ENCODE measurements at regions not wholly inside any gene's neighbourhood (a gene's known extent, or its start where the extent isn't known, plus 50 kb on each side); places are given as distances from the start of the nearest gene placed in this dataset.

GRCh38 chr3:20741381-20741780 lies 555.4 kb upstream of the SGO1 start:
- Histone ChIP-seq H3K79me2 (ENCODE audit: insufficient read depth, low read length) (no peaks in the 10 kb centered on the region), H2AFZ (ENCODE audit: insufficient read depth, low read depth, low read length, poor library complexity, severe bottlenecking) (no peak overlapping the region), H3K9me3 (replicated peaks in 1 of 2; ENCODE audit: control insufficient read depth in 1 of 2, insufficient read depth in 1 of 2, low read length in 2 of 2) (peaks cover 0 to under 1% of the 10 kb centered on the region in 2 donors), H3K4me3 (replicated peaks in 1 of 3; ENCODE audit: low read depth in 2 of 3, low read length in 3 of 3) (no peak overlapping the region), H3K4me2 (replicated peaks; ENCODE audit: extremely low read depth, low read length, poor library complexity, severe bottlenecking) (no peak overlapping the region), H3K9ac (ENCODE audit: insufficient read depth, low read length, poor library complexity, severe bottlenecking) (no peak overlapping the region), H3K36me3 (replicated peaks in 1 of 2; ENCODE audit: control insufficient read depth in 1 of 2, insufficient read depth in 2 of 2, low read length in 2 of 2) (no peaks in the 10 kb centered on the region), H3K27me3 (ENCODE audit: control insufficient read depth in 2 of 2, insufficient read depth in 2 of 2, low read length in 2 of 2) (no peaks in the 10 kb centered on the region), H3K27ac (ENCODE audit: low read depth in 1 of 2, low read length in 2 of 2) (no peak overlapping the region), H4K20me1 (ENCODE audit: insufficient read depth, low read length) (no peaks in the 10 kb centered on the region), H3K4me1 (ENCODE audit: control insufficient read depth in 1 of 2, insufficient read depth in 2 of 2, low read length in 2 of 2) (no peaks in the 10 kb centered on the region)
- Mint-ChIP-seq H3K9me3 (peaks cover 0 to 2% (median 0%) of the 10 kb centered on the region in 7 donors), H3K4me1 (no peaks in the 10 kb centered on the region), H3K36me3 (no peaks in the 10 kb centered on the region), H3K27me3 (ENCODE audit: low read depth in 3 of 3) (no peaks in the 10 kb centered on the region), H3K27ac (no peak overlapping the region), H3K4me3 (no peak overlapping the region)
- intact Hi-C loops (cut with micrococcal nuclease) = no loop called here
- no peak for DNase-seq
- TF ChIP-seq CTCF (IDR thresholded peaks at IDR 0.05) = no peak

GRCh38 chr3:20739814-20740213 lies 553.8 kb upstream of the SGO1 start:
- intact Hi-C loops (cut with micrococcal nuclease) = no loop called here
- Histone ChIP-seq H3K9ac (ENCODE audit: insufficient read depth, low read length, poor library complexity, severe bottlenecking) (no peak overlapping the region), H3K9me3 (replicated peaks in 1 of 2; ENCODE audit: control insufficient read depth in 1 of 2, insufficient read depth in 1 of 2, low read length in 2 of 2) (no peaks in the 10 kb centered on the region), H3K27ac (ENCODE audit: low read depth in 1 of 2, low read length in 2 of 2) (no peak overlapping the region), H3K27me3 (ENCODE audit: control insufficient read depth in 2 of 2, insufficient read depth in 2 of 2, low read length in 2 of 2) (no peaks in the 10 kb centered on the region), H3K4me3 (replicated peaks in 1 of 3; ENCODE audit: low read depth in 2 of 3, low read length in 3 of 3) (no peak overlapping the region), H3K4me1 (ENCODE audit: control insufficient read depth in 1 of 2, insufficient read depth in 2 of 2, low read length in 2 of 2) (no peaks in the 10 kb centered on the region), H4K20me1 (ENCODE audit: insufficient read depth, low read length) (no peaks in the 10 kb centered on the region), H3K36me3 (replicated peaks in 1 of 2; ENCODE audit: control insufficient read depth in 1 of 2, insufficient read depth in 2 of 2, low read length in 2 of 2) (no peaks in the 10 kb centered on the region), H3K4me2 (replicated peaks; ENCODE audit: extremely low read depth, low read length, poor library complexity, severe bottlenecking) (no peak overlapping the region), H2AFZ (ENCODE audit: insufficient read depth, low read depth, low read length, poor library complexity, severe bottlenecking) (no peak overlapping the region), H3K79me2 (ENCODE audit: insufficient read depth, low read length) (no peaks in the 10 kb centered on the region)
- Mint-ChIP-seq H3K4me3 (no peak overlapping the region), H3K4me1 (no peaks in the 10 kb centered on the region), H3K9me3 (peaks cover 0 to 1% (median 0%) of the 10 kb centered on the region in 7 donors), H3K27me3 (ENCODE audit: low read depth in 3 of 3) (no peaks in the 10 kb centered on the region), H3K36me3 (no peaks in the 10 kb centered on the region), H3K27ac (no peak overlapping the region)
- TF ChIP-seq CTCF (IDR thresholded peaks at IDR 0.05) = no peak
- no peak for DNase-seq

Measured in CD14-positive monocyte (primary cell).